ENCODE measurements at regions not wholly inside any gene's neighbourhood (a gene's known extent, or its start where the extent isn't known, plus 50 kb on each side); places are given as distances from the start of the nearest gene placed in this dataset.

GRCh38 chr3:135874035-135874434, 91.5 kb upstream of the PPP2R3A start:
- Histone ChIP-seq H3K27ac (ENCODE audit: insufficient read depth, low read length) (no peak overlapping the region), H3K79me2 (ENCODE audit: control insufficient read depth, insufficient read depth, low read length) (no peaks in the 10 kb centered on the region)

GRCh38 chr3:135878501-135878900, 87.0 kb upstream of the PPP2R3A start:
- no peak overlapping the region for H3K4me2 ChIP-seq (ENCODE audit: extremely low read depth, insufficient read depth, low read length)
- no peaks in the 10 kb centered on the region for H3K36me3 ChIP-seq (ENCODE audit: control insufficient read depth, insufficient read depth, low read length)
- no peaks in the 10 kb centered on the region for H3K4me1 ChIP-seq (ENCODE audit: control insufficient read depth, extremely low read depth, insufficient read depth, low read length)
- H3K9me3 ChIP-seq (ENCODE audit: control insufficient read depth, insufficient read depth, low read depth, low read length) = no peaks in the 10 kb centered on the region
- H3K4me3 ChIP-seq (replicated peaks in 1 of 4; ENCODE audit: control extremely low read depth in 1 of 4, insufficient read depth in 1 of 4, low read depth in 3 of 4, low read length in 4 of 4) = no peak overlapping the region
- H2AFZ ChIP-seq (ENCODE audit: low read length) = no peak overlapping the region
- no peak for DNase-seq (ENCODE audit: low read depth in 2 of 2)
- no peaks in the 10 kb centered on the region for H3K27me3 ChIP-seq (ENCODE audit: control insufficient read depth, insufficient read depth, low read length)
- H3K79me2 ChIP-seq (ENCODE audit: control insufficient read depth, insufficient read depth, low read length) = no peaks in the 10 kb centered on the region
- H3K9ac ChIP-seq (ENCODE audit: insufficient read depth, low read length) = no peak overlapping the region
- no peak overlapping the region for H3K27ac ChIP-seq (ENCODE audit: insufficient read depth, low read length)
- TF ChIP-seq EZH2 (IDR thresholded peaks at IDR 0.05; ENCODE audit: low read length, missing control alignments) (no peak), CTCF (conservative IDR thresholded peaks at IDR 0.05 in 1 of 2, IDR thresholded peaks at IDR 0.05 in 1 of 2; ENCODE audit: low read depth in 1 of 2, low read length in 2 of 2) (no peak)
- H4K20me1 ChIP-seq (ENCODE audit: control insufficient read depth, extremely low read depth, insufficient read depth, low read length) = no peaks in the 10 kb centered on the region

More at GRCh38 chr3:135874035-135874434, 91.5 kb upstream of the PPP2R3A start:
- H3K4me3 ChIP-seq (replicated peaks in 1 of 4; ENCODE audit: control extremely low read depth in 1 of 4, insufficient read depth in 1 of 4, low read depth in 3 of 4, low read length in 4 of 4) = no peak overlapping the region
- TF ChIP-seq EZH2 (IDR thresholded peaks at IDR 0.05; ENCODE audit: low read length, missing control alignments) (no peak), CTCF (conservative IDR thresholded peaks at IDR 0.05 in 1 of 2, IDR thresholded peaks at IDR 0.05 in 1 of 2; ENCODE audit: low read depth in 1 of 2, low read length in 2 of 2) (no peak)
- no peak overlapping the region for H3K9ac ChIP-seq (ENCODE audit: insufficient read depth, low read length)
- no peaks in the 10 kb centered on the region for H3K36me3 ChIP-seq (ENCODE audit: control insufficient read depth, insufficient read depth, low read length)
- H3K27me3 ChIP-seq (ENCODE audit: control insufficient read depth, insufficient read depth, low read length) = no peaks in the 10 kb centered on the region
- DNase-seq (ENCODE audit: low read depth in 2 of 2) = no peak
- no peaks in the 10 kb centered on the region for H3K9me3 ChIP-seq (ENCODE audit: control insufficient read depth, insufficient read depth, low read depth, low read length)
- H3K4me1 ChIP-seq (ENCODE audit: control insufficient read depth, extremely low read depth, insufficient read depth, low read length) = no peaks in the 10 kb centered on the region
- no peak overlapping the region for H2AFZ ChIP-seq (ENCODE audit: low read length)
- no peaks in the 10 kb centered on the region for H4K20me1 ChIP-seq (ENCODE audit: control insufficient read depth, extremely low read depth, insufficient read depth, low read length)
- H3K4me2 ChIP-seq (ENCODE audit: extremely low read depth, insufficient read depth, low read length) = no peak overlapping the region

GRCh38 chr3:135885885-135886284, 79.6 kb upstream of the PPP2R3A start:
- Histone ChIP-seq H3K27ac (ENCODE audit: insufficient read depth, low read length) (no peak overlapping the region), H3K4me3 (replicated peaks in 1 of 4; ENCODE audit: control extremely low read depth in 1 of 4, insufficient read depth in 1 of 4, low read depth in 3 of 4, low read length in 4 of 4) (no peak overlapping the region), H2AFZ (ENCODE audit: low read length) (no peak overlapping the region), H3K4me1 (ENCODE audit: control insufficient read depth, extremely low read depth, insufficient read depth, low read length) (no peaks in the 10 kb centered on the region), H3K79me2 (ENCODE audit: control insufficient read depth, insufficient read depth, low read length) (no peaks in the 10 kb centered on the region), H3K27me3 (ENCODE audit: control insufficient read depth, insufficient read depth, low read length) (no peaks in the 10 kb centered on the region), H3K36me3 (ENCODE audit: control insufficient read depth, insufficient read depth, low read length) (no peaks in the 10 kb centered on the region), H3K4me2 (ENCODE audit: extremely low read depth, insufficient read depth, low read length) (no peak overlapping the region), H3K9me3 (ENCODE audit: control insufficient read depth, insufficient read depth, low read depth, low read length) (no peaks in the 10 kb centered on the region), H4K20me1 (ENCODE audit: control insufficient read depth, extremely low read depth, insufficient read depth, low read length) (no peaks in the 10 kb centered on the region), H3K9ac (ENCODE audit: insufficient read depth, low read length) (no peak overlapping the region)
- TF ChIP-seq CTCF (conservative IDR thresholded peaks at IDR 0.05 in 1 of 2, IDR thresholded peaks at IDR 0.05 in 1 of 2; ENCODE audit: low read depth in 1 of 2, low read length in 2 of 2) (no peak), EZH2 (IDR thresholded peaks at IDR 0.05; ENCODE audit: low read length, missing control alignments) (no peak)
- DNase-seq (ENCODE audit: low read depth in 2 of 2) = no peak
